ENCODE measurements at regions not wholly inside any gene's neighbourhood (a gene's known extent, or its start where the extent isn't known, plus 50 kb on each side); places are given as distances from the start of the nearest gene placed in this dataset.
A peak's percentile ranks its signal among the peaks of the same experiment; 100 is the strongest.
"Not testable (repeated sequence)": the region's sequence is repeated elsewhere in the genome, so short reads cannot be mapped to it uniquely, and the experiment has no call there.

- DNase-seq: not testable (repeated sequence)
These were observed 194.2 kb downstream of the NPIPB11 start for GRCh38 chr16:29212084-29213027.

- DNase-seq: not testable (repeated sequence)
These were observed 195.1 kb downstream of the NPIPB11 start for GRCh38 chr16:29211456-29211855.

- not testable (repeated sequence) for DNase-seq
These were observed 196.0 kb downstream of the NPIPB11 start for GRCh38 chr16:29210299-29211150.

- DNase-seq: peak; percentile 8
These were observed 200.4 kb downstream of the NPIPB11 start for GRCh38 chr16:29206120-29206519.

GRCh38 chr16:29205151-29205550 is 201.4 kb downstream of the NPIPB11 start:
- DNase-seq: not testable (repeated sequence)

- no peak for DNase-seq
These were observed 201.7 kb downstream of the NPIPB11 start for GRCh38 chr16:29204806-29205135.

- not testable (repeated sequence) for DNase-seq
These were observed 202.3 kb downstream of the NPIPB11 start for GRCh38 chr16:29203933-29204805.

- DNase-seq: peak; percentile 8
These were observed 203.2 kb downstream of the NPIPB11 start for GRCh38 chr16:29203046-29203932.

GRCh38 chr16:29202642-29203041 is 203.9 kb downstream of the NPIPB11 start:
- peak; percentile 9 for DNase-seq

GRCh38 chr16:29202025-29202632 is 204.4 kb downstream of the NPIPB11 start:
- not testable (repeated sequence) for DNase-seq

- DNase-seq: peak; percentile 10
These were observed 205.1 kb downstream of the NPIPB11 start for GRCh38 chr16:29201296-29202024.

GRCh38 chr16:29200681-29201080 is 205.8 kb downstream of the NPIPB11 start:
- DNase-seq: not testable (repeated sequence)

GRCh38 chr16:29200135-29200601 is 206.3 kb downstream of the NPIPB11 start:
- not testable (repeated sequence) for DNase-seq

- not testable (repeated sequence) for DNase-seq
These were observed 206.9 kb downstream of the NPIPB11 start for GRCh38 chr16:29199626-29200025.

GRCh38 chr16:29198731-29199521 is 207.6 kb downstream of the NPIPB11 start:
- DNase-seq: no peak

- no peak for DNase-seq
These were observed 208.3 kb downstream of the NPIPB11 start for GRCh38 chr16:29198231-29198630.

- not testable (repeated sequence) for DNase-seq
These were observed 208.9 kb downstream of the NPIPB11 start for GRCh38 chr16:29197494-29198100.

- not testable (repeated sequence) for DNase-seq
These were observed 209.8 kb downstream of the NPIPB11 start for GRCh38 chr16:29196746-29197145.

All from activated T-cell treated with anti-CD3 and anti-CD28 coated beads, Interleukin-2, amount 50 U/mL, for 1 hour (primary cell).